GM12874 (cell line): ENCODE measurements at regions not wholly inside any gene's neighbourhood (a gene's known extent, or its start where the extent isn't known, plus 50 kb on each side); places are given as distances from the start of the nearest gene placed in this dataset.

Source experiments
- TF ChIP-seq, protein P1 (sequence below): IDR thresholded peaks from 2 replicates; pipeline ENCODE4 v1.5.1; 2011; ENCODE audit warnings: low read depth, mild to moderate bottlenecking, control low read depth, low read length, moderate library complexity; ENCODE audit not compliant: insufficient read depth

DNA sequence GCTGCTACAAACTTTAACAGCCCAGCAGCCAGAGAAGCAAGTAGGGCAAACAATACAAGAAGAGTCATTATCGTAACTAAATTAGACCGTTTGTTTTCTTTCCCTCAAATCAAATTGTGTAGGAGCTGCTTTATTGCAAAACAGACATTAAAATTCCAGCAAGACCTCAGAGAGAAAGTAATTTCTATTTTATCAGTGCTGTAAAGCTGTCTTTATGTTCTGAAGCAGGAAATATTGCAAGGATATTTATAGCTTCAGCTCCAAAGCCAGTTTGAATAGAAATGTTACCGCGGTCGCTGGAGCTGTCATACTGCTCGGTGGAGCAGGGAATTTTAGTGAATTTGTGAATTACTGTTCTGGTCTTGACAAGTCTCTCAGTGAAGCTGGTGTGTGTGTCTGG, 503.8 kb upstream of the PLXNA2 start:
- TF ChIP-seq, protein P1, sequence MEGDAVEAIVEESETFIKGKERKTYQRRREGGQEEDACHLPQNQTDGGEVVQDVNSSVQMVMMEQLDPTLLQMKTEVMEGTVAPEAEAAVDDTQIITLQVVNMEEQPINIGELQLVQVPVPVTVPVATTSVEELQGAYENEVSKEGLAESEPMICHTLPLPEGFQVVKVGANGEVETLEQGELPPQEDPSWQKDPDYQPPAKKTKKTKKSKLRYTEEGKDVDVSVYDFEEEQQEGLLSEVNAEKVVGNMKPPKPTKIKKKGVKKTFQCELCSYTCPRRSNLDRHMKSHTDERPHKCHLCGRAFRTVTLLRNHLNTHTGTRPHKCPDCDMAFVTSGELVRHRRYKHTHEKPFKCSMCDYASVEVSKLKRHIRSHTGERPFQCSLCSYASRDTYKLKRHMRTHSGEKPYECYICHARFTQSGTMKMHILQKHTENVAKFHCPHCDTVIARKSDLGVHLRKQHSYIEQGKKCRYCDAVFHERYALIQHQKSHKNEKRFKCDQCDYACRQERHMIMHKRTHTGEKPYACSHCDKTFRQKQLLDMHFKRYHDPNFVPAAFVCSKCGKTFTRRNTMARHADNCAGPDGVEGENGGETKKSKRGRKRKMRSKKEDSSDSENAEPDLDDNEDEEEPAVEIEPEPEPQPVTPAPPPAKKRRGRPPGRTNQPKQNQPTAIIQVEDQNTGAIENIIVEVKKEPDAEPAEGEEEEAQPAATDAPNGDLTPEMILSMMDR, result no peak

DNA sequence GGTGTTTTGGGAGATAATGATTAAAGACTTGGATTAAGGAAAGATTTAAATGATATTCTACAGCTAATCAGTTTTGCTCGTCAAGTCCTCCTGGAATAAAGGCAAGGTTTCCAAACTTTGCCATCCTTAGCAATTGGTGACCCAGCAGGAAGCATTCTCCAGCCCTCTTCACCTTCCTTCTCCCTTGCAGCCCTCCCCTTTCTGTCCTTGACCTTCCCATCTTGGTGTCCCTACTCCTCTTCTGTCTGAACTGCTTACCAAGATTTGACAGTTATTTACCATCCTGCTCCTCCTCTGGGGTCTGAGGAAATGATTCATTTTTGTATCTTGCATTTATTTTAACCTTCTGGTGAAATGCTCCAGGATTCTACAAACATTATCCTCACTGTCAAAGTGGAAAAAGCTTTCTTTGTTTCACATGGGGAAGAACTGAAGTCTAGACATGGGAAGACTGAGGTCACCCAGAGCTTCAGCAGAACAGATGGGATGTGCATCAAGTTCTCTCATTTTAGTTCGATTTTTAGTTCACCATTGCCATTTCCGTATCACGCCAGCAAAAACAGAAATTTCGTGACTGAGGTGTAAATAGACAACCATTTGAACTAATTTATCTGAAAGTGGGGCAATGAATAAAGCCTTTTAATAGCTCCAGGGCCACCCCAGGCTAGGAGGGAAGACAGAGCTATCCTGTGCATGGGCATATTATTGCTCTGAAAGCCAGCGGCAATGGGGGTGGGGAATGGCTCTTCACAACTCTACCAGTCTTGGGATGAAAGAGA, 504.4 kb upstream of the PLXNA2 start:
- TF ChIP-seq, protein P1, result no peak

DNA sequence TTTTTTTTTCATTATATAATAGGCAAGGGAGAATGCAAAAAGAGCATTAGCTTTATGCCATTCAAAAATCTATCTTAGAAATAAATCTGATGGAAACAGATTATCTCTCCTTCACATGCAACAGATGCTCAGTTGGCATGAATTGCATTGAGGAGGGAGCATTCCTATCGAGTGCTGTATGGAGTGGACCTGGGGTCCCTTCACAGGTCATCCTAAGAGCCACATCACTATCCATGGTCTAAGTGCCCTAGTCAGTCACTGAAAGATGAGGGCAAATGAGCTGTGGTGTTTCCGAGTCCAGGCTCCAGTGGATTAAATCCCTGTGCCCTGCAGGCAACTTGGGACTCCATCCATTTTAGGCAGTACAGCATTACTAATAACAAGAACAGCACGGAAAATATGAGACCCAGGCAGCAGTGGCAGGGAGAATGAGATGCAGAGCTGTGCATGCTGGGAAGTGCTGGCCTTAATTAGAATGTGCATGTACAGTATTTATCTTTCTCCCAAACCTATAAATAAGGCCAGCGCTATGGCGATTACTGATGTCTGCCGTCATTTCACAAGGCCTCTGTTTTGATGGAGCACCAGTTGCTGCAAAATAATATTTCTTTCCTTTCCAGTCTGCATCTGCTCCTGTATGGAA, 512.3 kb upstream of the PLXNA2 start:
- TF ChIP-seq, protein P1, result no peak

DNA sequence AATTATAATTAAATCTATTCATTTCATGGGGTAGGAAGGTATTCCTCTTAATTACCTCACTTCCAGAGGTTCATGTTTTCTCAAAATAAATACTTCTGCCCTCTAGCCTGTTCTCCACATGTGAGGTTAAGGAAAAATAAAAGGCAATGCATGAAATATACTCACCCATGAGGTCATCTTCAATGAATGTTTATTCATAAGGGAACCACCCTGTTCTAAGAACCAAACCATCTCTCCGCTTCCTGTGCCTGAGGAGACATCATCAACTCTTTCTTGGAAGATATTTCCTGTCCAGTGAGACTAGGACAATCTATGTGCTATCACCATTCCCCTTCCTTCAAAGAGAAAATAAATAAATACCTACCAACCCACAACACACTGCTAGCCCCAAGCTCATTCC, 513.7 kb upstream of the PLXNA2 start:
- TF ChIP-seq, protein P1, result no peak

DNA sequence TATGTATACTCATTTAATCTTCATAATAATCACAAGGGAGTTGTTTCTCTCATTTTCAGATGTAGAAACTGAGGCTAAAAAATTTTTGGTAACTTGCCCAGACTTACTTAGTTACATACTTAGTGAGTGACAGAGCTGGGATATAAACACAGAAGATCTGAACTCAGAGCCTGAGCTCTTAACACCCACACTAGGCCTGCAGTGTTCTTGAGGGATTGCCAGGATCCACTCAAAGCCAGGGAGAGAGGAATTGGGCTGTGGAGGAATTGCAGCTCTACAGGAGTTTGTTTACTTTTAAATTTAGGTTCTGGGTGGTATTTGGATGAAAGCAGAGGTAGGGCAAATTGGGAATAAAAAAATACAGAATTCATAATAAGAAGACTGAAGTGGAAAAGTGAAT, 515.1 kb upstream of the PLXNA2 start:
- TF ChIP-seq, protein P1, result no peak

DNA sequence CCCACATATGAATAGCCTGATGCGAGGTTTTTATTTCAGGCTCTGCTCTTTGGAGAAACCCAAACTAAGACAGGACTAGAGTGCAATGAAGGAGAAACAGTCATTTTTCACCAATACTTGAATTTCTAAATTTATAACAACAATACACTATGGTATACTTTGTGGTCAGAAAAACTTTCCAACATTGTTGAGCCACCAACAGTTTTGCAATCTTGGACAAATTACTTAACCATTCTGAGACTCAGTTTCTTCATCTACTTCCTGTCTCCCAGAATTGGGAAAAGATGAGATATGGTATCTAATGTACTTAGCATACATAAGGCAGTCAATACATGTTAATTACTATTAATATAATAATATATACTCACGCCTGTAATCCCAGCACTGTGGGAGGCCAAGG, 519.8 kb upstream of the PLXNA2 start:
- TF ChIP-seq, protein P1, result no peak

DNA sequence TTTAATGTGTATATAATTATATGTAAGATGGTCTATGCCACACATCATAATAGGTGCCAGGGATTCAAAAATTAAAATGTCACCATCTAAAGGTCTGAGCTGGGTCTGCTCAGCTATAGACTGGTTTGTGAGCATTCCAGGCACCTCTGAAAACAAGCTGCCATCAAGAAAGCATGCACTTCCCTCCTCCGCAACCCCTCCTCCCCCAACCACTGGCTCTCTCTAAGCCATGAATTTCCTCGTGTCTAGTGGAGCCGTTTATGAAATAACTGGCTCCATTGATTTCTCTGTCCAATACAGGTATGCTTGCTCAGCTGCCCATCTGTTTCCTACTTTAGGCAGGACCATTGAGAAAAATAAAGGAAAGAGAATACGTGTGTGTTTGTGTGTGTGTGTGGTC, 522.6 kb upstream of the PLXNA2 start:
- TF ChIP-seq, protein P1, result no peak
